ENCODE measurements at regions not wholly inside any gene's neighbourhood (a gene's known extent, or its start where the extent isn't known, plus 50 kb on each side); places are given as distances from the start of the nearest gene placed in this dataset.
"Not testable (repeated sequence)": the region's sequence is repeated elsewhere in the genome, so short reads cannot be mapped to it uniquely, and the experiment has no call there.

DNA sequence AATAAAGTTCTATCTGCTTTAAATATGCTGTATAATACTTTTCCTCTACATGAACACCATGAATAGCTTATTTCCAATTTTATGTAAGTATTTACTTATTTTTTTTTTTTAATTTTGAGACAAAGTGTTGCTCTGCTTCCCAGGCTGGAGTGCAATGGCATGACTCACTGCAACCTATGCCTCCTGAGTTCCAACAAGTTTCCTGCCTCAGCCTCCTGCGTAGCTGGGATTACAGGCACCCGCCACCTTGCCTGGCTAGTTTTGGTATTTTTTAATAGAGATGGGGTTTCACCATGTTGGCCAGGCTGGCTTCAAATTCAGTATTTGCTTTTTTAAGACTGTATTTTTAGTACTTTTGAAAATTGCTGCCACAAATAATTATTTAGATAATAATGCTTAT is 1365.9 kb downstream of the GRIK2 start:
- intact Hi-C loops (cut with DNase I, micrococcal nuclease) = no loop called here
- TF ChIP-seq, protein P1, sequence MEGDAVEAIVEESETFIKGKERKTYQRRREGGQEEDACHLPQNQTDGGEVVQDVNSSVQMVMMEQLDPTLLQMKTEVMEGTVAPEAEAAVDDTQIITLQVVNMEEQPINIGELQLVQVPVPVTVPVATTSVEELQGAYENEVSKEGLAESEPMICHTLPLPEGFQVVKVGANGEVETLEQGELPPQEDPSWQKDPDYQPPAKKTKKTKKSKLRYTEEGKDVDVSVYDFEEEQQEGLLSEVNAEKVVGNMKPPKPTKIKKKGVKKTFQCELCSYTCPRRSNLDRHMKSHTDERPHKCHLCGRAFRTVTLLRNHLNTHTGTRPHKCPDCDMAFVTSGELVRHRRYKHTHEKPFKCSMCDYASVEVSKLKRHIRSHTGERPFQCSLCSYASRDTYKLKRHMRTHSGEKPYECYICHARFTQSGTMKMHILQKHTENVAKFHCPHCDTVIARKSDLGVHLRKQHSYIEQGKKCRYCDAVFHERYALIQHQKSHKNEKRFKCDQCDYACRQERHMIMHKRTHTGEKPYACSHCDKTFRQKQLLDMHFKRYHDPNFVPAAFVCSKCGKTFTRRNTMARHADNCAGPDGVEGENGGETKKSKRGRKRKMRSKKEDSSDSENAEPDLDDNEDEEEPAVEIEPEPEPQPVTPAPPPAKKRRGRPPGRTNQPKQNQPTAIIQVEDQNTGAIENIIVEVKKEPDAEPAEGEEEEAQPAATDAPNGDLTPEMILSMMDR (IDR thresholded peaks at IDR 0.05) = no peak
- no peak for DNase-seq

DNA sequence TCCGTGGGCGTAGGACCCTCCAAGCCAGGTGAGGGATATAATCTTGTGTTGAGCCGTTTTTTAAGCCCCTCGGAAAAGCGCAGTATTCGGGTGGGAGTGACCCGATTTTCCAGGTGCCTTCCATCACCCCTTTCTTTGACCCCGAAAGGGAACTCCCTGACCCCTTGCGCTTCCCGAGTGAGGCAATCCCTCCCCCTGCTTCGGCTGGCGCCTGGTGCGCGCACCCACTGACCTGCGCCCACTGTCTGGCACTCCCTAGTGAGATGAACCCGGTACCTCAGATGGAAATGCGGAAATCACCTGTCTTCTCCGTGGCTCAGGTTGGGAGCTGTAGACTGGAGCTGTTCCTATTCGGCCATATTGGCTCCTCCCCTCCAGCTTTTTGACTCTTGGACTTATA is 1365.0 kb downstream of the GRIK2 start:
- intact Hi-C loops (cut with DNase I, micrococcal nuclease); H3K4me1 ChIP-seq (ENCODE audit: low read depth); DNase-seq; H3K9me3 ChIP-seq; H3K36me3 ChIP-seq (ENCODE audit: low read depth); H3K4me3 ChIP-seq; ATAC-seq: not testable (repeated sequence)

More for the DNA sequence above, 1365.9 kb downstream of the GRIK2 start:
- Histone ChIP-seq H3K4me3 (no peak overlapping the region), H3K9me3 (no peaks in the 10 kb centered on the region), H3K36me3 (ENCODE audit: low read depth) (no peaks in the 10 kb centered on the region), H3K4me1 (ENCODE audit: low read depth) (no peaks in the 10 kb centered on the region)
- ATAC-seq = no peak

DNA sequence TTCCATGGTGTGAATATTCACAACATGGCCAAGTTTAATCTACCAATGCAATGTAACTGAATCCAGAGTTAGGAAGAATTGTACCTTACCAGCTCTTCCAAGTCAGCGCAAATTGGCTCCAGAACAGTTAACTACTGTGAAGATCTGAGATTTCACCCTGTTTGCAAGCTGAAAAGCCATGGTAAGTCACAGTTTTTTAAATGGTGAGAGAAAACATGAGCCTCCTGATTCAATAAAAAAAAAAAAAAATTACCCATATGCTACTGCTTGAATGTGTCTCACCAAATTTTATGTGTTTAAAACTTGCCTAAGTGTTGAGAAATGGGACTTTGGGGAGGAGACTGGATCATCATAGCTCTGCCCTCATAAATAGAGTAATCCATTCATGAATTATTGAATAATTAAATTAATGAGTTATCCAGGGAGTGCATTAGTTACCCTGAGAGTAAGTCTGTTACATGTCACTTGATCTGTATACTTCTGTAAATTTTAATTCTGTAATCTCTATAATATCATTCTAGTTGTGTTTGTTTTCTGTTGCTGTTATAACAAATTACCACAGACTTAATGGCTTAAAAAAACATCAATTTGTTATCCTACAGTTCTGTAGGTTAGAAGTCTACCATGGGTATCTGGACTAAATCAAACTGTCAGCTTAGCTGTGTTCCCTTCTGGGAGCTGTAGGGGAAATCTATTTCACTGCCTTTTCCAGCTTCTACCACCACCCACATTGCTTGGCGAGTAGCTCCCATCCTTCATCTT is 1355.9 kb downstream of the GRIK2 start:
- TF ChIP-seq, protein P1 (IDR thresholded peaks at IDR 0.05) = no peak
- H3K9me3 ChIP-seq = no peaks in the 10 kb centered on the region
- intact Hi-C loops (cut with DNase I, micrococcal nuclease) = no loop called here
- no peak for DNase-seq
- no peak overlapping the region for H3K4me3 ChIP-seq
- no peaks in the 10 kb centered on the region for H3K4me1 ChIP-seq (ENCODE audit: low read depth)
- ATAC-seq = no peak
- H3K36me3 ChIP-seq (ENCODE audit: low read depth) = no peaks in the 10 kb centered on the region

DNA sequence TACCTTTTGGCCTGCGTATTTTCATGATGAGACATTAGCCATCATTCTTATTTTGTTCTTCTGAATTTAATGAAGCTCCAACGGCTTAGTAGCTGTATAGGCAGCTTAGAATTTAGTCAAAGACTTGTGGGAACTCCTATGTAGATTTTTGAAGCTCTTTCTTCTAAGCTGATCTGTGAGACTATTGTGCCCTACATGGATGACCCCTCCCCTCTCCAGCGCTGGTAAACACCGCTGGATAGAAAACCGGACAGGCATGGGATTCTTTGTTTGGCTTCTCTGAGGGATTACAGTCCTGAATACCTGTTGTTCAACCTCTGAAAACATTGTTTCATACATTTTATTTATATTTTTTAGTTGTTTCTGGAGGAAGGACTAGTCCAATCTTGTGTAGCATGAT is 1353.4 kb downstream of the GRIK2 start:
- H3K4me1 ChIP-seq (ENCODE audit: low read depth) = no peaks in the 10 kb centered on the region
- DNase-seq (no peak), ATAC-seq (no peak)
- intact Hi-C loops (cut with DNase I, micrococcal nuclease) = no loop called here
- no peaks in the 10 kb centered on the region for H3K36me3 ChIP-seq (ENCODE audit: low read depth)
- no peak overlapping the region for H3K4me3 ChIP-seq
- TF ChIP-seq, protein P1 (IDR thresholded peaks at IDR 0.05) = no peak
- no peaks in the 10 kb centered on the region for H3K9me3 ChIP-seq

DNA sequence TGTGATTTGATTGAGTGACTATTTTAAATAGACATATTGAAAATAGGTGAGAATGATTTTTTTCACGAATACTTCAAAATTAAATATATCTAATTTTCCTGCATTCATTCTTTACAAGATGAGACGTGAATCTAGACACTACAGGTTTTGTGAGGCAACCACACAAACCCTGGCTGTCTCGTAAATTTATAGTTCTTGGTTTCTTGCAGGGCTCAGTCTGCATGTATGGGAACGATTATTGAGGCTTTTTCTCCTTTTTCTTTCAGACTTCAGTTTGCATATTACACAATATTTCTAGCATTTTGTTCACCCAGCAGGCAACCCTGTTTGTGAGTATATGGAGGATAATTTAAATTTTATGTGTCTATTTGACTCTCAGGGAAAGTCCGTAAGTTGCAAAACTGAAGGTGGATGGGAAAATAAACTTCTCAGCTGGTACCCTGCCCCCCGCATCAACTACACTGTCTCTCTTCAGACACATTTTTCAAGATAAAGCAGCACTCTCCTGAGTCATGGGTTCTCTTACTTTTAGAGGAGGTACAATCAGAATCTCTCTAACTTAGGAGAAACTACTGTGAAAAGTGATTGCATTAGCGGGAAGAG is 1349.3 kb downstream of the GRIK2 start:
- intact Hi-C loops (cut with DNase I, micrococcal nuclease) = no loop called here
- no peaks in the 10 kb centered on the region for H3K9me3 ChIP-seq
- no peaks in the 10 kb centered on the region for H3K4me1 ChIP-seq (ENCODE audit: low read depth)
- no peaks in the 10 kb centered on the region for H3K36me3 ChIP-seq (ENCODE audit: low read depth)
- no peak overlapping the region for H3K4me3 ChIP-seq
- no peak for DNase-seq
- no peak for ATAC-seq
- TF ChIP-seq, protein P1 (IDR thresholded peaks at IDR 0.05) = no peak

DNA sequence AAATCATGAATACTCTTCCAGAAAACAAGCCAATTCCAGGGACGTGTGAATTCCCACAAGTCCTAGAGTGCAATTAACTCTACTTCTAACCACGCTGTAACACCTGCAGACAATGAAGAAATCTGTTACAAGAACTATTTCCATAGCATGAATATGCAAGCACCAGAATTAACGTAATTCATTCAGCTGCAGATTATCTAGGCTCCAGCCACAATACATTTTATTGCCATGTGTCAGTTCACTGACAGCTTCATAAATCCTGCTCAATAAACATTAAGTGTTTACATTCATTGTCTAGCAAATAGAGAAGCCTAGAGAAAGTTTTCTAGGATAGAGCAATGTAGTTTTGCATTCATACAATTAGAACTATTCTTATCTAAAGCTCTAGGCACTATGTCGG is 1348.5 kb downstream of the GRIK2 start:
- Histone ChIP-seq H3K9me3 (no peaks in the 10 kb centered on the region), H3K4me1 (ENCODE audit: low read depth) (no peaks in the 10 kb centered on the region), H3K4me3 (no peak overlapping the region), H3K36me3 (ENCODE audit: low read depth) (no peaks in the 10 kb centered on the region)
- TF ChIP-seq, protein P1 (IDR thresholded peaks at IDR 0.05) = no peak
- intact Hi-C loops (cut with DNase I, micrococcal nuclease) = no loop called here
- ATAC-seq (no peak), DNase-seq (no peak)

All from mucosa of descending colon (tissue), 3 donors.